Gastroesophageal sphincter (tissue), 3 donors: ENCODE measurements at regions not wholly inside any gene's neighbourhood (a gene's known extent, or its start where the extent isn't known, plus 50 kb on each side); places are given as distances from the start of the nearest gene placed in this dataset.

Source experiments
- EP300 ChIP-seq: sonication (generic); formaldehyde crosslinking; IDR thresholded peaks from one replicate; pipeline ENCODE4 v1.6.1; 2017; ENCODE audit warnings: antibody characterized with exemption, mild to moderate bottlenecking
- POLR2A ChIP-seq, 2 donors: fragments of 450-650 bp; IDR thresholded peaks; one replicate each; pipeline ENCODE4 v1.6.1; 2017; ENCODE audit warnings: antibody characterized with exemption in 2 of 2, mild to moderate bottlenecking in 2 of 2, moderate library complexity in 1 of 2
- TF ChIP-seq, protein P1 (sequence below), 4 experiments: fragments of 200-600 bp in 2 of 4; fragments of 450-650 bp in 2 of 4; sonication (generic) in 1 of 4; IDR thresholded peaks; one replicate each; pipeline ENCODE4 v1.5.1; 2017 to 2019; ENCODE audit warnings: antibody characterized with exemption in 4 of 4, mild to moderate bottlenecking in 2 of 4, moderate library complexity in 2 of 4

DNA sequence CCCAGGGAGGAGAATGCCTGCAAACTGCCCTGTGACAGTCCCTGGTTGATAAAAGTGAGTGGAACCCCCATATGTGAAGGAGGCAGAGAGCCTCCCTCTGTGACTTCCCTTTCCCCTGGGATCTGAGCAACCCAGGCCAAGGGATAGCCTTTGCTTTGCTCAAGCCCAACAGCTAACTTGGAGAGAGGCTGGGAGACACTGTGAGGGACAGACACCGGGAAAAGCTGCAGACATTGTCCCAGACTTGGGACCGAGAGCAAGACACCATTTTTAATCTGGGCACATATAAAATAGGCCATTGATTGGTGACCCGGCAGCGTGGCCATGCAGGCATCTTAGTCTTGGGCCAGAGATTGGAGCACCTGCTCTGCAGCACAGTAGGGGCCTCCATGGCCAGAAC is 96.1 kb upstream of the SALL3 start:
- TF ChIP-seq, protein P1, sequence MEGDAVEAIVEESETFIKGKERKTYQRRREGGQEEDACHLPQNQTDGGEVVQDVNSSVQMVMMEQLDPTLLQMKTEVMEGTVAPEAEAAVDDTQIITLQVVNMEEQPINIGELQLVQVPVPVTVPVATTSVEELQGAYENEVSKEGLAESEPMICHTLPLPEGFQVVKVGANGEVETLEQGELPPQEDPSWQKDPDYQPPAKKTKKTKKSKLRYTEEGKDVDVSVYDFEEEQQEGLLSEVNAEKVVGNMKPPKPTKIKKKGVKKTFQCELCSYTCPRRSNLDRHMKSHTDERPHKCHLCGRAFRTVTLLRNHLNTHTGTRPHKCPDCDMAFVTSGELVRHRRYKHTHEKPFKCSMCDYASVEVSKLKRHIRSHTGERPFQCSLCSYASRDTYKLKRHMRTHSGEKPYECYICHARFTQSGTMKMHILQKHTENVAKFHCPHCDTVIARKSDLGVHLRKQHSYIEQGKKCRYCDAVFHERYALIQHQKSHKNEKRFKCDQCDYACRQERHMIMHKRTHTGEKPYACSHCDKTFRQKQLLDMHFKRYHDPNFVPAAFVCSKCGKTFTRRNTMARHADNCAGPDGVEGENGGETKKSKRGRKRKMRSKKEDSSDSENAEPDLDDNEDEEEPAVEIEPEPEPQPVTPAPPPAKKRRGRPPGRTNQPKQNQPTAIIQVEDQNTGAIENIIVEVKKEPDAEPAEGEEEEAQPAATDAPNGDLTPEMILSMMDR (IDR thresholded peaks at IDR 0.05): no peak
- TF ChIP-seq EP300 (no peak), POLR2A (IDR thresholded peaks at IDR 0.05) (no peak)
